IPS DF 19.7 (cell line): ENCODE measurements at regions not wholly inside any gene's neighbourhood (a gene's known extent, or its start where the extent isn't known, plus 50 kb on each side); places are given as distances from the start of the nearest gene placed in this dataset.
A peak's percentile ranks its signal among the peaks of the same experiment; 100 is the strongest.

Source experiments
- DNase-seq: peaks from one replicate; pipeline ENCODE4 v3.0.0-alpha.2; 2013; ENCODE audit warnings: low read depth, low spot score

GRCh38 chr16:63018581-63019223 is 982.5 kb upstream of the CDH8 start:
- no peak for DNase-seq

- DNase-seq: no peak
These were observed 972.5 kb upstream of the CDH8 start for GRCh38 chr16:63008688-63009087.

- no peak for DNase-seq
These were observed 969.1 kb upstream of the CDH8 start for GRCh38 chr16:63005356-63005755.

- no peak for DNase-seq
These were observed 953.2 kb upstream of the CDH8 start for GRCh38 chr16:62989480-62989879.

DNA sequence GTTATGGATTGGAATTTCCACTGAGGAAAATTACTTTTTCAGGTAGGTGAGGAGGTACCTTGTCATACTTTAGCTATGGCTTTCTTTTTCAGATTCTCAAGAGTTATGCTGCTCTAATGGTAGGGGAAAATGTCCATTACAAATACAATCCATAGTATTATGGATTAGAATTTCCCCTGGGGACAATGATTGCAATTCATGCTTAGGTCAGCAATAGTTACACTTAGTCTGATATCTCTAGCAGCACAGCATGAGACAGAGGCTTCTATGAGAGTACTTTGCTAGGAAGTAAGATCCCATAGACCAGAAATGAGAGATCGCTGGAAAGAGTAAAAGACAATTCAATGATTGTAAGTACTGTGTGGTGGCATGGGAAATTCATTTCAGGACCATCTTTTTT is 949.5 kb upstream of the CDH8 start:
- no peak for DNase-seq

- no peak for DNase-seq
These were observed 942.2 kb upstream of the CDH8 start for GRCh38 chr16:62978451-62978850.

- DNase-seq: no peak
These were observed 941.6 kb upstream of the CDH8 start for GRCh38 chr16:62977876-62978275.

DNA sequence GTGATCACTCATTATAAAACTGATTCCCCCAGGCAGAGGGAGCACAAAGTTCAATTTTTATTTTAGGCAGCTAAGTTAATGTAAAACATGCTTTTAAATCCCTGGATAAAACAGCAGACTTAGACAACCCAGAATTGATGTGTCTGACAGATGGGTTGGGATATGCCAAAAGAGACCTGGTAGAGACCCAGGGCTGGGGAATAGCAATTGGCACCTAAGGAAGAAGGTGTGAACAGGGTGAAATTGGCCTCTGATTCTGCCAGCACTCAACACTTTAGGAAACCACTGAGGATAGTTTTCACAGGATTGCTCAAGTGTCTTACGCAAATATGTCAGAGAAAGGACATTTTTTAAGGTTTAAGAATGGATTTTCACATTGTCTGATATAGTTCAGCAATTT is 938.2 kb upstream of the CDH8 start:
- DNase-seq: no peak

DNA sequence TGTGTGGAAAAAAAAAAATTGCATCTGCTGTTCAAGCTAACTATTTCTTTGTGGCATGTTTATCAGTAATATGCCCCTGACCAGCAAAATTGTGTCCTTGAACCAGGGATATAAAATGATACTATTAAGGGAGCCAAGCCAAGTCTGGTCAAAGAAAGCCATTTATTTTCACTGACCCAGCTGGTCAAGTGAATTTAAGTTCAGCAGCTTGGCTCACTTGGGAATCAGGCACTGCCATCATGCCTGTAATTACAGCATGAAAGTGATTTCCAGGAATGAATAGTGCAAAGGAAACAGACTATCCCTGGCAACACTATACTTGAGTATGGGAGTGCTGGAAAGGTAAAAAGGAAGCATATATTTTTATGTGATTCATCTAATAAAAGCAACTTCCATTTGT is 934.6 kb upstream of the CDH8 start:
- DNase-seq: no peak

- no peak for DNase-seq
These were observed 933.6 kb upstream of the CDH8 start for GRCh38 chr16:62969711-62970318.

GRCh38 chr16:62967611-62968010 is 931.4 kb upstream of the CDH8 start:
- DNase-seq: no peak

- no peak for DNase-seq
These were observed 930.9 kb upstream of the CDH8 start for GRCh38 chr16:62967163-62967562.

DNA sequence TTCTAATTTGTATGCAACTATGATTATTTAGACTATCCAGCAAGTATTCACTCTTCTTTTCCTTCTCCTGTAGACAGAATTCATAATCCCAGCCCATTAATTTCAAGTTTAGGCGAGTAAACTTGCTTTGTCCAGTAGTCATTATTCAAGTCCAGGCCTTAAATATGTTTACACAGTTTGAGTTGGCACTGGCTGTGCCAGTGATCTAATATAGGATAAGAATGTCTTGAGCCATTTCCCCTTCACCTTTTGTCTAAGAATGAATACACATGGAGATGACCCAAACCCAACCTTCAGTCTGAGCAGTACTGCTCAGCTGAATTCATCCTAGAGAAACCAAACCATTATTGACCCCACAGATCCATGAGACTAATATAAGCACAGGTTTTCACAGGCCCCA is 930.4 kb upstream of the CDH8 start:
- no peak for DNase-seq

GRCh38 chr16:62965831-62966230 is 929.6 kb upstream of the CDH8 start:
- DNase-seq: no peak

DNA sequence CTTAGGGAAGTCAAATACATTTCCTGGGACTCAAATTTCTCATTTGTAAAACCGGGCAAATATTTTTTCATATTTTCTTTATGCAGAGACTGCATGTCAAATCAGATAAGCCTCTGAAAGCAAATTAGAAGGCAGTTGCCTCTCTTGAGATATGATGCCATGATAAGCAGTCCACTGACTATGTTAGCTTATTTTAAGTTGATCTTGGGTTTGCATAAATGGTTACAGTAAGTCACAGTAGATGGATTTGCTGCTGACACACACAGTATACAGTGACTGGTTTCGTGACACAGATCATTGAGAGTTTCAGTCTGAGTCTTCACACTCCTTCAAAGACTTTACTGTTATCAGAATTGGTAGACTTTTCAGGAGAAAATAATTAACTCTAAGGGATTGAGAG is 927.6 kb upstream of the CDH8 start:
- DNase-seq: no peak

- DNase-seq: no peak
These were observed 918.8 kb upstream of the CDH8 start for GRCh38 chr16:62955033-62955349.

GRCh38 chr16:62954144-62955032 is 918.1 kb upstream of the CDH8 start:
- peak; percentile 25 for DNase-seq

DNA sequence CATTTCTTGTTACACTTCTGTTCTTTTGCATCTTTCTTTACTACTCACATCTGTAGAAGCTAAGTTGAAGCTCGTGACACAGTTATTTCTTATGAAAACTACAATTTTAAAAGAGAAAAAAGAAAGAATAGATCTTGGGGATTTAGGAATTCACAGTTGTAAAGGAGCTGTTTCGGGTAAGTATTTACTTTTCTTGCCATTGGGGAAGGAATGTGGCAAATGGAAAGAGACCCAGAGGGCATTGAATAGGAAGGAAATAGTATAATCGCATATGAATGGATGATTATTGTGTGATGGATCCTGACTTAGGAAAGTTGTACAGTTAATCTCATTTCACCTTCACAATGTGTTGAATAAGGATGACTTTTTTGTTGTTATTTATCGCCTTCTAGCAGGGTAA is 914.1 kb upstream of the CDH8 start:
- DNase-seq: no peak

DNA sequence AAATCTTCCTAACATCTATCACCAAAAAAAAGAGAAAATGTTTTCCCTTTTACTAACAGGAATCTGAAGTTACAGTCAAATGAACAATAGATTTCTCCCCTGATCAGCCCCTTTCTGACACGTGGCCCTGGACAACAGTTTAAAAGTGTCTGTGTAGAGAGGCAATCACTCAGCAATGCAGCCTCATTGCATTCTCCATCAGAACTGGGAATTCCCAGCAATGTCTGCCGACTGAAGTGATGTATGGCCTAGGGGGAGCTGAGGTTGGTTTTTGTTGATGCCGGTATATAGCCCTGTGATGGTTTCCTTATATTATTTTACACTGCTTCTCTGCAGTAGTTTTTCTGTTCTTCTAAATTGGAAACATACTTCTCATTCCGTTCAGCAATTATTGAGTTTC is 904.3 kb upstream of the CDH8 start:
- DNase-seq: no peak

DNA sequence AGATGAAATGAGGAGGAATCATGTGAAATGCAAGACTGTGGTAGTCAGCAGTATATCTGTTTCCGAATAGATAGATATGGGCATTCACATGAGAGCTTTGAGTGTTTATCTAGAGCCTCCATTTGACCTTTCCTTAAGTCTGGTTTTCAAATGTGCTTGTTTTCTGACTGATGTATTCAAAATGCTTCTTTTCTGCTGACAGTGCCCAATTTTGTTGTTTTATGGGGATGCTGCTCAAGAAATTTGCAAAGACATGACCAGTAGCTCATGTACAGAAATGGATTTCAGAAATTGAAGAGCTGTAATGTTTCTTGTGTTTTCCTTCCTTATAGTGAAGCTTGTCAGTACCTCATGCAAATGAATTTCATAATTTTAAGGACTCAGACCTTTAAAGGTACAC is 903.4 kb upstream of the CDH8 start:
- no peak for DNase-seq

DNA sequence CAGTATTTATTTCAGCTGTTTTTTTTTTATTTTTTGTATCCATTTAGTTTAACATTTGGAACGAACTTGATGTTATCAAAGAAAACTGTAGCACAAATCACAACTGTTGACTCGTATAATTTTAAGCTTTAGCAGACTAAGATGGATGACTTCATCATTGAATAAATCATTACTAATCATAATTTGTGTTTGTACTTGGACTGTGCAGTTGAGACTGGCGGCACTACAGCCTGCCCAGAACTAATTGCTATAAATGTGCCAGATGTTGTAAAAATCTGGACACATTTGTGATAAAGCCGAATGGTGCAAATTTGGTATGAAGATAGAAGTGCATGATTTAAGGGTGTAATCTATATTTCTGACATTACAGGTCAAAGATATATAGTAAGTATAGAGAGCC is 897.7 kb upstream of the CDH8 start:
- no peak for DNase-seq

DNA sequence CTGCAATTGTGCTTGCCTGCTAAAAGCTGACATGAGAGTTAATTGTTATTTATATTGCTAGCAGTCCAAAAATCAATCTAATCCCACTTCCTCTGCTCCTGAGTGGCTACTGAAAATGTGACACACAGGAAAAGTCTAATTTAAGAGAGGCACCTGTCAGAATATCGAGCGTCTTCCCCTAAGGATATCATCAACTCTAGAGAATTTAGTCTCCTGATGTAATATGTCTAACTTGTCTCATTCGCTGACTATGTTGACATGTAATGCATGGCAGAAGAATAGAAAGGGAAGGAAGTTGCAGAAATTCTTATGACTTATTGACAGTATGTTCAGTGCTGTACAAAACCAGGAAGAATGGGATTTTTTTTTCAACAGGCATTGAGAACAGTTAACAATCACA is 893.4 kb upstream of the CDH8 start:
- no peak for DNase-seq

- no peak for DNase-seq
These were observed 890.9 kb upstream of the CDH8 start for GRCh38 chr16:62927122-62927521.
